ENCODE measurements at regions not wholly inside any gene's neighbourhood (a gene's known extent, or its start where the extent isn't known, plus 50 kb on each side); places are given as distances from the start of the nearest gene placed in this dataset.

GRCh38 chr4:15341733-15342300 lies 86.0 kb upstream of the C1QTNF7 start:
- DNase-seq: no peak

GRCh38 chr4:15343000-15343399 lies 84.8 kb upstream of the C1QTNF7 start:
- DNase-seq: no peak

- no peak for DNase-seq
These were observed 84.3 kb upstream of the C1QTNF7 start for GRCh38 chr4:15343581-15343980.

- DNase-seq: no peak
These were observed 83.8 kb upstream of the C1QTNF7 start for GRCh38 chr4:15344041-15344440.

- no peak for DNase-seq
These were observed 82.7 kb upstream of the C1QTNF7 start for GRCh38 chr4:15345134-15345533.

GRCh38 chr4:15348236-15348635 lies 79.6 kb upstream of the C1QTNF7 start:
- no peak for DNase-seq

GRCh38 chr4:15348695-15349094 lies 79.1 kb upstream of the C1QTNF7 start:
- no peak for DNase-seq

GRCh38 chr4:15349531-15349935 lies 78.3 kb upstream of the C1QTNF7 start:
- DNase-seq: no peak

GRCh38 chr4:15349965-15350364 lies 77.9 kb upstream of the C1QTNF7 start:
- DNase-seq: no peak

- DNase-seq: no peak
These were observed 75.3 kb upstream of the C1QTNF7 start for GRCh38 chr4:15352524-15352923.

- no peak for DNase-seq
These were observed 74.6 kb upstream of the C1QTNF7 start for GRCh38 chr4:15353207-15353606.

- DNase-seq: no peak
These were observed 73.2 kb upstream of the C1QTNF7 start for GRCh38 chr4:15354371-15355297.

- no peak for DNase-seq
These were observed 66.3 kb upstream of the C1QTNF7 start for GRCh38 chr4:15361529-15361928.

- DNase-seq: no peak
These were observed 65.3 kb upstream of the C1QTNF7 start for GRCh38 chr4:15362541-15362940.

- no peak for DNase-seq
These were observed 63.6 kb upstream of the C1QTNF7 start for GRCh38 chr4:15364183-15364582.

GRCh38 chr4:15365641-15366040 lies 62.2 kb upstream of the C1QTNF7 start:
- DNase-seq: no peak

- no peak for DNase-seq
These were observed 61.1 kb upstream of the C1QTNF7 start for GRCh38 chr4:15366721-15367120.

- DNase-seq: no peak
These were observed 59.0 kb upstream of the C1QTNF7 start for GRCh38 chr4:15368856-15369255.

- DNase-seq: no peak
These were observed 57.5 kb upstream of the C1QTNF7 start for GRCh38 chr4:15370296-15370695.

- DNase-seq: no peak
These were observed 54.5 kb upstream of the C1QTNF7 start for GRCh38 chr4:15373363-15373762.

GRCh38 chr4:15374656-15375055 lies 53.2 kb upstream of the C1QTNF7 start:
- DNase-seq: no peak

GRCh38 chr4:15375667-15376066 lies 52.2 kb upstream of the C1QTNF7 start:
- DNase-seq: no peak

GRCh38 chr4:15376145-15376544 lies 51.7 kb upstream of the C1QTNF7 start:
- no peak for DNase-seq

- DNase-seq: no peak
These were observed 51.2 kb upstream of the C1QTNF7 start for GRCh38 chr4:15376594-15376993.
